Suprapubic skin (tissue), 4 donors: ENCODE measurements at regions not wholly inside any gene's neighbourhood (a gene's known extent, or its start where the extent isn't known, plus 50 kb on each side); places are given as distances from the start of the nearest gene placed in this dataset.

Experiments
- DNase-seq, 2 donors: peaks; one replicate each; pipeline ENCODE4 v3.0.0-alpha.2; 2019; ENCODE audit warnings: low spot score in 2 of 2
- H3K27ac ChIP-seq: fragments of 200-600 bp; sonication (generic); one replicate; pipeline ENCODE4 v1.5.1; 2019
- H3K27me3 ChIP-seq: fragments of 200-600 bp; sonication (generic); one replicate; pipeline ENCODE4 v1.5.1; 2019
- H3K36me3 ChIP-seq: fragments of 200-600 bp; sonication (generic); one replicate; pipeline ENCODE4 v1.5.1; 2019
- H3K4me1 ChIP-seq: fragments of 200-600 bp; sonication (generic); one replicate; pipeline ENCODE4 v1.5.1; 2019
- H3K4me3 ChIP-seq: fragments of 200-600 bp; sonication (generic); one replicate; pipeline ENCODE4 v1.5.1; 2019; ENCODE audit warnings: mild to moderate bottlenecking
- H3K9me3 ChIP-seq: fragments of 200-600 bp; sonication (generic); one replicate; pipeline ENCODE4 v1.5.1; 2019
- CTCF ChIP-seq, 2 donors: fragments of 200-600 bp in 1 of 2; fragments of 450-650 bp in 1 of 2; sonication (generic) in 1 of 2; IDR thresholded peaks; one replicate each; pipeline ENCODE4 v1.5.1; 2016 to 2019; ENCODE audit warnings: antibody characterized with exemption in 2 of 2, mild to moderate bottlenecking in 1 of 2, moderate library complexity in 1 of 2
- EP300 ChIP-seq: sonication (generic); formaldehyde crosslinking; IDR thresholded peaks from one replicate; pipeline ENCODE4 v1.6.1; 2017; ENCODE audit warnings: antibody characterized with exemption
- POLR2A ChIP-seq, 2 donors: fragments of 450-650 bp; IDR thresholded peaks; one replicate each; pipeline ENCODE4 v1.6.1; 2017; ENCODE audit warnings: antibody characterized with exemption in 2 of 2, mild to moderate bottlenecking in 2 of 2, moderate library complexity in 2 of 2
- POLR2AphosphoS5 ChIP-seq, 3 donors: sonication (generic); formaldehyde crosslinking; IDR thresholded peaks; one replicate each; pipeline ENCODE4 v1.6.1; 2017; ENCODE audit warnings: antibody characterized with exemption in 3 of 3
- WGBS: methylation state at CpG from one replicate; pipeline ENCODE4 v1.1.5; 2018; 5-methylcytosine and 5-hydroxymethylcytosine counted together

GRCh38 chr3:164030194-164030593, 1048.1 kb downstream of the SI start:
- Histone ChIP-seq H3K9me3 (no peaks in the 10 kb centered on the region), H3K27ac (no peak overlapping the region), H3K4me3 (no peak overlapping the region), H3K36me3 (no peaks in the 10 kb centered on the region), H3K27me3 (no peaks in the 10 kb centered on the region), H3K4me1 (no peaks in the 10 kb centered on the region)
- TF ChIP-seq POLR2A (IDR thresholded peaks at IDR 0.05) (no peak), CTCF (IDR thresholded peaks at IDR 0.05) (no peak), EP300 (no peak), POLR2AphosphoS5 (IDR thresholded peaks at IDR 0.05) (no peak)
- DNase-seq, result no peak
- WGBS, result 76% methylated on average over 4 of the region's 4 CpGs

GRCh38 chr3:164024786-164025185, 1053.5 kb downstream of the SI start:
- Histone ChIP-seq H3K4me1 (no peaks in the 10 kb centered on the region), H3K9me3 (no peaks in the 10 kb centered on the region), H3K27ac (no peak overlapping the region), H3K27me3 (no peaks in the 10 kb centered on the region), H3K36me3 (no peaks in the 10 kb centered on the region), H3K4me3 (no peak overlapping the region)
- no peak for DNase-seq
- TF ChIP-seq EP300 (no peak), CTCF (IDR thresholded peaks at IDR 0.05) (no peak), POLR2AphosphoS5 (IDR thresholded peaks at IDR 0.05) (no peak), POLR2A (IDR thresholded peaks at IDR 0.05) (no peak)
- 83% methylated on average over 10 of the region's 10 CpGs for WGBS

GRCh38 chr3:164023480-164023879, 1054.8 kb downstream of the SI start:
- TF ChIP-seq CTCF (IDR thresholded peaks at IDR 0.05), result no peak
- no peak for TF ChIP-seq EP300
- no peak for TF ChIP-seq POLR2A (IDR thresholded peaks at IDR 0.05)
- no peak for TF ChIP-seq POLR2AphosphoS5 (IDR thresholded peaks at IDR 0.05)
- Histone ChIP-seq H3K4me3 (no peak overlapping the region), H3K9me3 (no peaks in the 10 kb centered on the region), H3K36me3 (no peaks in the 10 kb centered on the region), H3K27me3 (no peaks in the 10 kb centered on the region), H3K4me1 (no peaks in the 10 kb centered on the region), H3K27ac (no peak overlapping the region)
- 97% methylated on average over 3 of the region's 4 CpGs for WGBS
- no peak for DNase-seq

- H3K36me3 ChIP-seq, result no peaks in the 10 kb centered on the region
- H3K27ac ChIP-seq, result no peak overlapping the region
- WGBS, result 92% methylated on average over 9 of the region's 9 CpGs
- no peaks in the 10 kb centered on the region for H3K27me3 ChIP-seq
- no peaks in the 10 kb centered on the region for H3K4me1 ChIP-seq
- H3K4me3 ChIP-seq, result no peak overlapping the region
- DNase-seq, result no peak
- TF ChIP-seq EP300 (no peak), POLR2AphosphoS5 (IDR thresholded peaks at IDR 0.05) (no peak), POLR2A (IDR thresholded peaks at IDR 0.05) (no peak), CTCF (IDR thresholded peaks at IDR 0.05) (no peak)
- H3K9me3 ChIP-seq, result no peaks in the 10 kb centered on the region
Observed at GRCh38 chr3:164018500-164018899, 1059.8 kb downstream of the SI start.

GRCh38 chr3:164007765-164008164, 1070.5 kb downstream of the SI start:
- DNase-seq, result no peak
- Histone ChIP-seq H3K4me3 (no peak overlapping the region), H3K27ac (no peak overlapping the region), H3K27me3 (no peaks in the 10 kb centered on the region), H3K9me3 (no peaks in the 10 kb centered on the region), H3K4me1 (no peaks in the 10 kb centered on the region), H3K36me3 (no peaks in the 10 kb centered on the region)
- TF ChIP-seq POLR2A (IDR thresholded peaks at IDR 0.05) (no peak), EP300 (no peak), POLR2AphosphoS5 (IDR thresholded peaks at IDR 0.05) (no peak), CTCF (IDR thresholded peaks at IDR 0.05) (no peak)
- WGBS, result 100% methylated on average over 1 of the region's 1 CpG
